ENCODE measurements at regions not wholly inside any gene's neighbourhood (a gene's known extent, or its start where the extent isn't known, plus 50 kb on each side); places are given as distances from the start of the nearest gene placed in this dataset.

DNA sequence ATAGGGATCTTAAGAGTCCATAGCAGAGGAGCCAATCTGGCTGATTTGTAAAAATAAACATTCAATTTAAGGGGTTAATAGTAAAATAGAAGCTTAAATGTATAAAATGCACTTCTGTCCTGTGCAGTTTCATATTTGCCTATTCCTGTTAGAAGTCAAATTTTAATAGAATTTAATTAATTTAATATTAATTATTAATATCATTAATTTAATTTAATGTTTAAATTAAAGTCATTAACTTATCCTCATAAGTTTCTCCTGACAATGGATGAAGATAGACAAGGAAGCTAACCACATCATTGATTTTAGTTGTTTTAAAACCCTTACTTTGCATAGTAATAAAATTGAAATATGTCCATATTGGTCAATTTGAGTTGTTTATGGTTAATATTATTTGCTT, 1096.2 kb upstream of the EPHA6 start:
- TF ChIP-seq, protein P1, sequence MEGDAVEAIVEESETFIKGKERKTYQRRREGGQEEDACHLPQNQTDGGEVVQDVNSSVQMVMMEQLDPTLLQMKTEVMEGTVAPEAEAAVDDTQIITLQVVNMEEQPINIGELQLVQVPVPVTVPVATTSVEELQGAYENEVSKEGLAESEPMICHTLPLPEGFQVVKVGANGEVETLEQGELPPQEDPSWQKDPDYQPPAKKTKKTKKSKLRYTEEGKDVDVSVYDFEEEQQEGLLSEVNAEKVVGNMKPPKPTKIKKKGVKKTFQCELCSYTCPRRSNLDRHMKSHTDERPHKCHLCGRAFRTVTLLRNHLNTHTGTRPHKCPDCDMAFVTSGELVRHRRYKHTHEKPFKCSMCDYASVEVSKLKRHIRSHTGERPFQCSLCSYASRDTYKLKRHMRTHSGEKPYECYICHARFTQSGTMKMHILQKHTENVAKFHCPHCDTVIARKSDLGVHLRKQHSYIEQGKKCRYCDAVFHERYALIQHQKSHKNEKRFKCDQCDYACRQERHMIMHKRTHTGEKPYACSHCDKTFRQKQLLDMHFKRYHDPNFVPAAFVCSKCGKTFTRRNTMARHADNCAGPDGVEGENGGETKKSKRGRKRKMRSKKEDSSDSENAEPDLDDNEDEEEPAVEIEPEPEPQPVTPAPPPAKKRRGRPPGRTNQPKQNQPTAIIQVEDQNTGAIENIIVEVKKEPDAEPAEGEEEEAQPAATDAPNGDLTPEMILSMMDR (optimal IDR thresholded peaks at IDR 0.05 in 1 of 3, IDR thresholded peaks at IDR 0.05 in 1 of 3, conservative IDR thresholded peaks at IDR 0.05 in 1 of 3; ENCODE audit: extremely low read depth in 1 of 3, insufficient read depth in 2 of 3, low read length in 3 of 3) = no peak
- no peak for TF ChIP-seq EZH2 (IDR thresholded peaks at IDR 0.05; ENCODE audit: low read length)

All from keratinocyte (primary cell).